GM21619 (cell line): ENCODE measurements at regions not wholly inside any gene's neighbourhood (a gene's known extent, or its start where the extent isn't known, plus 50 kb on each side); places are given as distances from the start of the nearest gene placed in this dataset.
A peak's percentile ranks its signal among the peaks of the same experiment; 100 is the strongest.
"Not testable (repeated sequence)": the region's sequence is repeated elsewhere in the genome, so short reads cannot be mapped to it uniquely, and the experiment has no call there.

Experiments used
- ATAC-seq: cut with Tn5 transposase; IDR thresholded peaks from one replicate; pipeline ENCODE4 v1.9.1; 2021; ENCODE audit not compliant: unreplicated experiment

DNA sequence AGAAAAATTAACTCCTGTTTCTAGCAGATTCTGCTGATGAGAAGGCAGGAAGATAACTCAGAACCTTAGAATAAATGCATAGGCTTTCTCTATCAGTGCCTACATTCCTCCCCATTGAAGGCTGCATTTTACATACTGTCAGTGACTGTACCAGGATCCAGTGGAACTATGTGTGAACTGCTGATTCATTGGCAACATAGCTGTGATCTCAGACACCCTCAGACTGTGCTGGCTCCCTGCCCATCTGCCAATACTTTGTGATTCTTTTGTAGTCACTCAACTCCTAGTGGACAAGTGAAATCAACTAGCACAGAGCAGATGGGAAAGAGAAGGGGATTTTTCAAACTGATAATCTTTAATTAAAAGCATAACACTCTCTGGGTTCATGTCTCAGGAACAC is 375.8 kb downstream of the MDFIC start:
- ATAC-seq = no peak

GRCh38 chr7:115293628-115294240 is 371.8 kb downstream of the MDFIC start:
- no peak for ATAC-seq

- ATAC-seq = no peak
Measured at GRCh38 chr7:115292381-115292780, 370.5 kb downstream of the MDFIC start.

DNA sequence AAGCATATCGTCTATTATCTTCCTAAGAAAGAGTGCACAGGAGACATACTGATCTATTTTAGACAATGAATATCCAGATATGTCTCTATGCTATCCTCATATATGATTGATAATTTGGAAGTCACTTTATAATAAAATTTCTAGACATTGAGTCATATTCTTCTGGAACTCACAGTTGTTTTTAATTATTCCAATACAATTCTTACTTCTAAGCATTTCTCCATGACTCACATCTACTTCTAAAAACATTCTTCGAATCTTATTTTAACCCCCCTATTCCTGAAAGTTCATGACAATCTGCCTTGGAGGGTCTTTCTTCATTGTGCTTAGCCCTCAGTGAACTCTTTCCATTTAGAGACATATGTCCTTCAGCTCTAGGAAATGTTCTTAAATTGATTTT is 368.1 kb downstream of the MDFIC start:
- ATAC-seq = no peak

DNA sequence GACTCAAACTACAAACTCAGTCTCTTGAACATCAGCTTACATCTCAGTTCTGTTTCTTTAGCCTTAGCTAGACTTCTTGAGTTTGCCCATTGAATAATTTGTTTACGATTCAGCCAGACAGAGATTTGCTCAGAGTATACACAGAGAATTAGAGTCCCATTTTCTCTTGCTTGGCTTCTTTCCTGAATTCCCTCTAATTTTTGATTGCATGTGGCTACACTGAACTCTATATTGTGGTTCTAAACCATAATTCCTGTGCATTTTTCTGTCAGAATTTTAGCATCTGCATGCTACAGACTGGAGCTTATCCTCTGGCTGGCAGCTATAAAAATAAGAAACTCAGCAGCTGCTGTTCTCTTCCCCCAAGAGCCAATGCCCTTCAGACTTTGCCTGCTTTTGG is 354.9 kb downstream of the MDFIC start:
- no peak for ATAC-seq

DNA sequence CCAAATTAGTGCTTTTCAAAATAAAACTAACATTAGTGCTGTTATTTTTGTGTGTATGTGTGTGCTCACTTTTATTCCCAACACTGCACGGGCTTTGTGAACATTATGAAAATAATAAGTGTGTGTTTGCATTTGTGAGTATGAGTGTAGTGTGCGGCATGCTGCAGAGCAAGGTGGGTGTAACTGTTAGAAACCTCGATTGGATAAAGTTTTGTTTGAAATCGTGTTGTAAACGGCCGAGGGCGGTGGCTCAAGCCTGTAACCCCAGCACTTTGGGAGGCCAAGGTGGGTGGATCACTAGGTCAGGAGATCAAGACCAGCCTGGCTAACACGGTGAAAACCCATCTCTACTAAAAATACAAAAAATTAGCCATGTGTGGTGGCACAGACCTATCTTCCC is 352.0 kb downstream of the MDFIC start:
- ATAC-seq = not testable (repeated sequence)

- ATAC-seq = no peak
Measured at GRCh38 chr7:115273139-115273772, 351.4 kb downstream of the MDFIC start.

DNA sequence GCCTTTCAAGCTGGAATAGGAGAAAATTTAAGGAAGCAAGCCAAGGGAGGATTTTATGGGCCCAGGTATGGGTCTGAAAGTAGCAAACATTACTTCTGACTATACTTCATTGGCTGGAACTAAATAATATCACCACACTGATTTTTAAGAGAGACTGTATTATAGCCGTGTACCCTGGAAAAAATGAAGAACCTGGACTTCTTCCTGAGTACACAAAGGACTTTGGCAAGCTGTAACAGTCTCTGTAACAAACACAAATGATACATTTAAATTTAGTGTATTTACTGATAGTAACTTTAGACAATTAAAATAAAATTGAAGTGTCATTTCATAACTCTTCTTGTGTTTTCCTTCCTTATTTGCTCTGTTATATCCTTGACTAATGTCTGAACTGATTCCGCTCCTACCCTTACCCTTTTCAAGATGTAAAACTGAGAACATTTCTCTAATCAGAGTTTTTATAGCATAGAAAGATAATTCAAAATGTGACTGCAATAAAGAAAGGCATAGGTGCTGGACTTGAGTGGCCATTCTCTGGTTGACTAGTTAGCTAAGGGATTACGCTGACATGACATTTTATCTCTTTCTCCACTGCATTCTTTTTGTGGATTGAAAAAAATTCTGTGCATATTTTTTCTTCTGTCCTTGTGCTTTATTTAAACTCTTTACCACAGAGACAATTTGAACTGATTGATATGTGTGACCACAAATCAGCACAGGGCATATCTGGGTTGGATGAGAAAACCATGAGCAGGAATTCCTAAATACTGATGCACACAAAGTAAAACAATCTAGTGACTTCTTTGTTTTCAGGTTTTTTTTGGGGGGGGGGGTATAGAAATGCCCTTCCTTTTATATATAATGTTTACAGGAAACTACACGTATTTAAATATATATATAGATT is 349.7 kb downstream of the MDFIC start:
- ATAC-seq = no peak

DNA sequence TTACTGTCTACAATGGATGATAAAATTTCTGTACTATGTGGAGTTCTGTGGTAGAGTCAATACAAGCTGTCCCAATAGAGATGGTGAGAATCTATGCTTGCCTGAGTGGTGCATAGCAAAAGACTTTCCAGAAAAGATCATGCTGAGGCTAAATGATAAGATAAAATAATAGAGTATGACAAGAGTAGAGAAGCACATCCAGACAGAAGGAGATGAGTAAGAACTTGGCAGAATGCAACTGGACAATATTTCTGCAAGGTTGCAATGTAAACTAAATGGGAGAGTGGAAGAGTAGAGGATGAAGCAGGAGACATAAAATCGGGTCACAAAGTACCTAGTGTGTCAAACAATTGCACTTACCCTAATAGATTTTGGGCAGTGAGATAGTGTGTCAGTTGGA is 347.6 kb downstream of the MDFIC start:
- no peak for ATAC-seq

DNA sequence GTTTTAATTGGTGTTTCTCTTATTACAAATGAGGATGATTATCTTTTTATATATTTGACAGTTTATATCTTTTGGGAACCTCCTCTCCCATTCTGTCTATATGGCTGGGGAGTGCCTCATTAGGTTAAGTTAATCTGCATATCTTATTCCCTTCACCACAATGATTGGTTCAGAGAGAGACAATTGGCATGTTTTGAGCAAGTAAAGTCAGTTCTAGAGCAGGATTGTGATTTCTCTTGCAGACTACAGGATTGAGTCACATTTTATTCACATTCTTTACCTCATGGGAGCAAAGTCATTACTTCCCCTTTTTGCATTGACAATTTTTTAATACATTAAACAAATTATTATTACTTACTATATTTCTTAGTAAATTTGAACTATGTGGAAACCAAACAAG is 345.6 kb downstream of the MDFIC start:
- ATAC-seq = peak; percentile 57

GRCh38 chr7:115260381-115260780 is 338.5 kb downstream of the MDFIC start:
- no peak for ATAC-seq

DNA sequence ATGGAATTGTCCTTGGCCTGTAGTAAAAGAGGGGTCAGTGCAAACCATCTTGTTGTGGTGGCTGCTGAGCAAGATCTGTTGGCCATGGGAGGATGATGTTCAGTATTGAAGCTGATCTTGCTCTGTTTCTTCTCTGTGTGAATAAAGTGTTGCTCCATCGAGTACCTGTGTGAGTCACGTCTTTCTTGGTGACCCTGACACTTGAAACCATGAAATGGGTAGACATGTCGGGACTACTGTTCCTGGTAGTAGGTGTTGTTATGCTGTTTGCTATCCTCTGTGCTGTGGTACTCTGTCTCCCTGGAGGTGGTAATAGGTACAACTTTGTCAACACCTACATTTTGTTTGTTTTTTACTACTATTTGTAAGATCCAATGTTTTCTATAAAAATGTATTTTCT is 330.6 kb downstream of the MDFIC start:
- ATAC-seq = no peak

DNA sequence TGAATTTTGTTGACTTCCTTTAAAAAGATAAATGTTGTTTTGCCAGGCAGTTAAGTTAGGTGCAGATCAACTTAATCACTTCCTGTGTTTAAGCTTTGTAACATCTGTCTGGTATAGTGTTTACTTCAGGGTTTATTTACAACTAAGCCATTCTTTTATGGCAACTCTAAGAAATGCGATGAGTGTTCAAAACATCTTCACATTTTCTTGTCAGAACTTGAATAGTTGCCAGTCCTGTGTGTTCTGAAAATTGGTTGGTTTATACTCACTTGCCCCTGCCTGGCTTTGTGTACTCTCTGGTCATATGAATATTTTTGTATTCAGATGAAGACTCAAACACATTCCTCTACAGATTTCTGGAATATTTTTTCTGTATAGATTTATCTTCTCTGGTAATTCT is 327.2 kb downstream of the MDFIC start:
- no peak for ATAC-seq

GRCh38 chr7:115241151-115241550 is 319.3 kb downstream of the MDFIC start:
- no peak for ATAC-seq

DNA sequence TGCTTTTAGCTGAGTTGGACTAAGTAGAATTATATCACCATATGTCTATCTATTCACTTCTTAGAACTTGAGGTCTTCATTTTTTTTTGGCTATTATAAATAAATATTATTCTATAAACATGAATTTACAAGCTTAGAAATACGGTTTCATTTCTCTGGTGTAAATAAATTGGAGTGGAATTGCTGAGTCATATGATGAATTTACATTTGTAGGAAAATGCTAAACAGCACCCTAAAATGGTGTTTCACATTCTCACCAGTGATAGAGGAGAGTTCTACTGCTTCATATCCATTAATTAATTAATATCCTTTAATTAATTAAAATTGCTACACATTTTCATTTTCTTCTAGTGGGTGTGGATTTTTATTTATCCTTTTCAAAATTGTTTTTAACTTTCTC is 318.3 kb downstream of the MDFIC start:
- no peak for ATAC-seq

DNA sequence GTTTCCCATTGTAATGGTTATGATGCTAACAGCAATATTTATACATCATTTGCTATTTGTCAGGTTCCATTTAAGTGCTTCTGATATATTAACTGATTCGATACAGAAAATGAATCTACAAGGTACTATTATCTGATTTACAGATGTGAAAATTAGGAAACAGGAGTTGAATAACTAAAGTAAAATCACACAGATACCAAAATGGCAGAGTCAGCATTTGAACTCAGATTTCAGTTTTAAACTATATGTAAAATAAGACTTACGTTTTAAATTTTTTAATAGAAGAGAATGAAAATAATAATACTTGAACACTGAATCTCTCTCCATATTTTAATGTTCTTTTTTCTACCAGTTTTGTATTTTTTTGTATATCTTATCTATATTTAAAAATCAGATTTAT is 313.2 kb downstream of the MDFIC start:
- no peak for ATAC-seq

GRCh38 chr7:115233809-115234208 is 311.9 kb downstream of the MDFIC start:
- ATAC-seq = no peak

DNA sequence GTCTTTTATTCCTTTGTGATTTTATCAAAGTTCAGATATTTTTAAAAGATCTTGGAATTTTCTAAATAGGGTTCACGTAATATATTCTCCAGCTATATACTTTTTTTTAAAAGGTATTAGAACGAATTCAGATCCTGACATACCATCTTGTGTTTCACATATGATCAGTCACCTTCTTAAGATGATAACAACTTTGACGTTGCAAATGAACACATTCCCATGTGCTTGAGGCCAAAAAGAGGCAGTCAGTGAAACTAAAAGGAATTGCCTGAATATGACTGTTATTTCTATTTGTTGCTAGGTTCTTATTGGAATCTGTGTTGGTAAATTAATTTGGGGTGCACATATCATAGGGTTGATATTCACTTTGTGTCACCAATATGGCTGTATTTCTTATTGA is 310.1 kb downstream of the MDFIC start:
- no peak for ATAC-seq

DNA sequence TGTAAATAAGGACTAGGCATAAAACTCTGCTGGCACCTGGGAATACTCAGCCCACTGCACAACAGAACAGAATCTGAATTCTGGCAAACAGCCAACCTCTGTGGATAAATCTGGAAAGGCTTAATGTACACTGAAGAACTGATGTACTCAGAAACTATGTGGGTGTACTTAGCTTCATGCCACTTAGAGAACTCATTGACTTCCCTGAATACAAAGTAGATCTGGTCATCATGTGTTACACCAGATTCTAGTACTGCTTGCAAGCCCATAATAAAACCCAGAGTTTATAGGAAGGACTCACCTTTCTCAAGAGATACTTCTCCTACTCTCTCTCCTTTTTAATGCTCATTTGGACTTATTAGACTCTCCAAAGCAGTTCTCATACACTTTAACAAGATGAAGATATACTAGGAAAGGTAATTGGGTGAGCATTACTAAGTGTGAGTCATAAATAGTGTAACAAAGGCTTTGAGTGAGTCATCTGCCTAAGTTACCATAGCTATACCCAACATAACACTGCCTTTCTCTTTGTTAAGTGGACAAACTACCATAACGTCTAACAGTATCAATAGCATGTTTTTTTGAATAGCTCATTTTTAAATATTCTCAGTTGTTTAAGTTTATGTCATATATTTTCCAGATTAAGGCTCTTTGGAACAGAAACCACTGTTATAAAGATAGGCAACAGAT is 309.1 kb downstream of the MDFIC start:
- ATAC-seq = peak; percentile 76

- no peak for ATAC-seq
Measured at GRCh38 chr7:115229401-115230105, 307.7 kb downstream of the MDFIC start.
